ENCODE measurements at regions not wholly inside any gene's neighbourhood (a gene's known extent, or its start where the extent isn't known, plus 50 kb on each side); places are given as distances from the start of the nearest gene placed in this dataset.

DNA sequence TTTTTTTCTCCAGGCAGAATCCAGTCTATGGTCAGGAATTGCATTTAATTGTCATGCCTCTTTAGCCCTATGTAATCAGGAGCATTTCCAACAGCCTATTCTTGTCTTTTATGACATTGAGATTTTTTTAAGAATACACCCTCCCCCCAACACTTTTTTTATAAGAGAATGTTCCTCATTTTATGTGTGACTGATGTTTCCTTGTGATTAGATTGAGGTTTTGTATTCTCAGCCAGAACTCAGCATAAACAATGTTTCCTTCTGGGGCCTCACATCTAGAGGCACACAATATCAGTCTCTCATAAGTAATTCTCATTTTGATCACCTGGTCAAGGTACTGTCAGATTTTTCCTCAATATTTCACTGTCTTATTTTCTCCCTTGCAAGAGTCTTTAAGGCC is 193.4 kb upstream of the PDE1C start:
- DNase-seq = no peak

DNA sequence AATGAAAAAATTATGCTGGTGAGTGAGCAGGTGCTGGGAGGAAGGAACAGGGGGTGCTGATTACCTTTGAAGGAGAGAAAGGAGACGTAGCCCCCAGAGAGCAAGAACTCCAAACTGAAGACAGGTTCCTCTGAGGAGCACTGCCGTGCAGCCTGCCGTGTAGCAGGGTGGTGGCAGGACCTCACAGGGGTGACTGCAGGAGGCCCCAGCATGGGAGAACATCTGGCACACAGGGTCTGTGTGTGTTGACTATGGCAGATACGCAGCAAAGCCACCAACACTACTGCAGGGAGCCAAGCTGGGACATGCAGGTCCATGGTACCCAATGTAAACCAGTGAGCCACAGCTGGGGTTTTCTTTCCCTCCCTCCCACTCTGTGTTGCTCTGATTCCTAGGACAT is 192.1 kb upstream of the PDE1C start:
- no peak for DNase-seq

DNA sequence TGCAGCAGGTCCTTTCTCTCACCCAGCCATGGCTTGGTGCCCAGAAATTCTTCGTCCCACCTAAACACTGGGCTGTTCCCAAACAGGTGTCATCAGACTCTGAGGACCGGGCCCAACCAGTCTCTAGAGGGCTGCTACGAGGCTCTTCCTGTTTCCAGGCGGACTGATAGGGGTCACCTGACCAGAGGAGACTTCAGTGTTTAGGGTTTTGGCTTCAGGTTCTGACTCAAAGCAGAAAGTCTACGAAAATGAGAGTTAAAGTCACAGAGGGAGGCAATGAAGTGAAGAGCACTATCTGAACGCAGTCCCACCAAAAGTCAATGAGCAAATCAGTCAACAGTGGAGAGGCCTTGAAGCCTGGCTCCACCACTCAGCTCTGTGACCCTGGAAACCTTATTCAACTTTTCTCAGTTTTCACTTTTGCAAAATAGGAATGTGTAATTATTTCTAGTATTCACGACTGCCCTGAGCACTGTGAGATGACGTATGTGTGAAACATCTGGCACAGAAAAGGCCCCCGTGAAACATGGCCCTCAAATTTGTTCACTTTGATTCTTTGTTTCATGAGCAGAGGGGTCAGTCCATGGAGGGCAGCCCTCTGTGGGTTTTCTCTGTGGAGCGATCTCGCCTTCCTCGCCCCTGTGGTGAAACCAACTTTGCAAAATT is 189.9 kb upstream of the PDE1C start:
- DNase-seq = no peak

DNA sequence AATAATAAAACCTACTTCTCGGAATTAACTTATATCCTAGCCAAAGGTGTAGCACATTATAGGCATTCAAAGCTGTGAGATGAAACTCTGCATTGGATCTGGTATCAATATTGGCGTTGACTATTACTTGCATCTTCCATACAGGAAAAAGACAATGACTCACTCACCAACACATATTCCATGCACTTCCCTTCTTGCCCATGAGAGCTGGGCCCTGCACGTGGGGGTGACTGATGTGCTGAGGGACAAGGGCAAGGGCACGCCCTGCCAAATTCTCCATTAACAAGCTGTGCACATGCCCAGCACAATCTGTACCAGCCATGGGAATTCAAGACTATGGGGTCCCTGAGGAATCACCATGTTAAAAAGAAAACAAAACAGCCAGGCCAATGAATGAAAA is 188.1 kb upstream of the PDE1C start:
- no peak for DNase-seq

DNA sequence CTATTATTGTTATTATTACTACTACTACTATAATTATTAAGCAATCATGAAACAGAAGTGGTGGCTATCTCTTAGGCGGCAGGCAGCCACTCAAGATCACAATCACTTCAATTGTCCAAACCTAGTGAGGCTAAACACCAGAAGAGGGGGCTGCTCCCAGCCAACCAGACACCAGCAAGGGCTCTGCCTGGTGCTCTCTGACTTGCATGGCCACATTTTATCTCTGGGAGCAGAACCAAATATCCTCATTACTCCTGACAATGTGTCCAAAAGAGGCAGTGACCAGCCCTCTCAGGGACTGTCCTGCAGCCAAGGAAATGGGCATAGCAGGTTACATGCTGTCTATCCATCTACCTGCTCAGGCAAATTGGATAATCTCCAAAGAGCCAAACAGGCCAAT is 187.4 kb upstream of the PDE1C start:
- no peak for DNase-seq

- DNase-seq = no peak
Measured at GRCh38 chr7:32256811-32257210, 186.6 kb upstream of the PDE1C start.

- DNase-seq = no peak
Measured at GRCh38 chr7:32256376-32256775, 186.2 kb upstream of the PDE1C start.

DNA sequence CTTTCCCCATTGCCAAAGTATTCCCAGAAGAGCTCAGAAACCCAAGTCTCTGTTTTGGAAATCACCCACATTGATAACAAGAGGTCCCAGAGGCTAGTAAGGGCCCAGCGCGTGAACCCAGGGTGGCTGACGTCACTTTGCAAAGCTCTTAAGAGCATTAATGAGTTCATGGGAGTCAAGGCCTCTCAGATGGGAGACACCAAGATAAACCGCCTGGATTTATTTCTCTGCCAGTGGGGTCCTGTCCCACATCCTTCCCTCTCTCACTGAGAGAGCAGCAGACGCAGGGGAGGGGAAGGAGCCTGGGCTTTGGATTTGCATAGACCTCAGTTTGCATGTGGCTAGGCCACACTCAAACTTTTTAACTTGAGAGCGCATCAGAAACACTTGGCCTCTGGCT is 184.8 kb upstream of the PDE1C start:
- no peak for DNase-seq

DNA sequence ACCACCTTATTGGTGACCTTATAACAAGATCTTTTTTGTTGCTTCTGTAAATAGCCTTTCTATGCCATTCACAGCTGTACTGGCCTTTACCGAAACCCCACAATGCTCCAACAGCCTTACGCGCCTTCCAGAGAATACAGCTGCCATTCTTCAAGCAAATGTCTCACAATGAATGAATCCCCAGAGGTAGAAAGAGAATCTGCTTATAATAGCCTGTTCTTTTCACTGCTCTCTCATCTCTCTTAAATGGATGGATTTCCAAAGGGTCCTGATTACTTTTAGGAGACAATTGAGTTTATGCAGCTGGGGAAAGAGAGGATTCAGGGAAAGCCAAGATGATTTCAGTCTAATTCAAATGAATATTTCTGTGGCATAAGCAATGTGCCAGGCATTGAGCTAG is 183.1 kb upstream of the PDE1C start:
- DNase-seq = no peak

DNA sequence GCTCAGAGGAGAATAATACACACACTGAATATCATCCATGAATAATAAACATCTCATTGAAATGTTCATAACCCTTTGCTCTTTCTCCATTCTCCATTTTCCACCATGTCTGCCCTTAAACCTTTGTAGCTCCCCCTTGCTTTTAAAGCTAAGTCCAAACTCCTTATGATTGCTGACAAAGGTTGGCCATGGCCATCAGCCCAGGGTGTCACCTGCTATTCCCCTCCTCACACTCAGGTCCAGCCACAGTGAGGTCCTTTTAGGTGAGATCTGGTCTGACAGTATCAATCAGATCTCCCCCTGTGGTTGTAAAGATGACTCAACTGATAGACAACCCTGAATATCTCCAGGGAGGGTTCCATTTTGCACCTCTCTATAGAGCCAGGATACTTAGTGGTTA is 181.5 kb upstream of the PDE1C start:
- no peak for DNase-seq

- DNase-seq = no peak
Measured at GRCh38 chr7:32250471-32251260, 180.5 kb upstream of the PDE1C start.

DNA sequence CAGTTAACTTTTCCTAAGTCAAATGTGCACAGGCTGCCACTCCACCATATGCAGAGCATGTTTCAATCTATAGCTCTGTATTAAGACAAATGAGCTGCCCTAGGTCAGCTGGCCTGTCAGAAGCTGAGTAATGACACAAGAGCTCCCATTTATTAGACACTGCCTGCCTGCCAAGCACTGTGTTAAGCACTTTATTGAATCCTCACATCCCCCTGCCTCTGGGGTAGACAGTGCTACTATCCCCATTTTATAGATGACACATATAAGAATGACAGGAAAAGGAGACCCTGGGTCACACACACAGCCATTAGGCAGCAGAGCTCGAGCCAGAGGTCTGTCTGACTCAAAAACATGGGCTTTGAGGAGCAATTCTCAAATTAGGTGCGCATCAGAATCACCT is 179.8 kb upstream of the PDE1C start:
- no peak for DNase-seq

GRCh38 chr7:32248522-32248921 is 178.3 kb upstream of the PDE1C start:
- DNase-seq = no peak

DNA sequence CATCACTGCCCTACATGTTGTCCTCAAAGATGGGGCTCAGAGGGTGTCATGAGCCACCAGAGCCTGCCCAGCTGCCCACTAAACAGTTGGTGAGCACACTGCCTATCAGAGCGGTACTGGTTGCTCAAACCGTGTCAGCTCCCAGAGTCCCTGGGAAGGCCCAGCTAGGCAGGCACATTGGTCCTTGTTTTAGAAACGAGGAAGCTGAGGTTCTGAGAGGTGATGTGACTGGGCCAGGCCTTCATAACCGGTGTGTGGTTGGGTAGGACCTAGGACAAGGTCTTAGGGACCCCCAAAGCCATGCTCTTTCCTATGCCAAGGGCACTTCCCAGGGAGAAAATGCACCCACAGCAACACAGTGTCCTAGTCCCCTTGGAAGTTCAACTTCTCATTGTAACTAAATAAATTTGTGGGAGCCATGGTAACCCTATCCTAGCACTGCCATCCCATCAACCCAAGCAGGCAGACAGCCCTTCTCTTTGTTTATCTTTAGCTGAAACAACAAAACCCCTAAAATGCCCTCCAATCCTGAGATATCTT is 174.7 kb upstream of the PDE1C start:
- no peak for DNase-seq

- no peak for DNase-seq
Measured at GRCh38 chr7:32243687-32244290, 173.6 kb upstream of the PDE1C start.

GRCh38 chr7:32242436-32242835 is 172.2 kb upstream of the PDE1C start:
- DNase-seq = no peak

DNA sequence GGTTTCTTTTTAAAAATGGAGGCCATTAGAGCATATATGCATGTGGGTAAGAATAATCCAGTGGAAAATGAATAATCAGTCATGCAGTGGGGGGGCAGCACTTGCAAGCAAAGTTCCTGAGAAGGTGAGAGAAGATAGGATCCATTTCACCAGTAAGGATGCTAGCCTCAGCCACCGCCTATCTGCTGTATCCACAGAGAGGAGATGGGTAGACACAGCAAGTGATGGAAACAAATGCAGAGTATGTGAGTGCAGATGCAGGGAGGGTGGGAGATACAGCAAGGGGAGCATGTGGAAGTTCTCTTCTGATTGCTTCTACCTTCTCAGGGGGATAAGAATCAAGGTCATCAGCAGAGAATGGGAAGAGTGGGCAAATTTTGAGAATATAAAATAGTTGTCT is 171.4 kb upstream of the PDE1C start:
- no peak for DNase-seq

GRCh38 chr7:32239764-32240163 is 169.6 kb upstream of the PDE1C start:
- DNase-seq = no peak

DNA sequence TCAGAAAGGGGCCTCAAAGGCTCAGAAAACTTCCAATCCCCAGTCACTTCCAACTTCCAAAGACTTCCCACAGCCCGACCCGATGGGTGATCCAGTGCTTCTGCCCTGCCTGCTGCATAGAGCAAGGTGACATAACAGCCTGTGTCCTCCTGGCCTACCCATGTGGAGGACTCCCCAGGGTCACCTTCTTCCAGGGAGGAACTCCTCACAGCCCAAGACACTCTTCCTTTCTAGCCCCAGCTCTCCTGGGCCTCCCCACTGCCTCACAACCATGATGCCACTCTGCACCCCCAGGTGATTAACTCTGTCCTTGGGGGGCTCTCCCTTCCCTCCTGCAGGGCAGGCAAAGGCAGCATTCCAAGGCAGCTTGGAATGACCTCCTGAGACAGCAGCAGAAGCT is 158.4 kb upstream of the PDE1C start:
- no peak for DNase-seq

- DNase-seq = no peak
Measured at GRCh38 chr7:32227746-32228145, 157.5 kb upstream of the PDE1C start.

- DNase-seq = no peak
Measured at GRCh38 chr7:32224276-32224675, 154.1 kb upstream of the PDE1C start.

- no peak for DNase-seq
Measured at GRCh38 chr7:32223721-32224120, 153.5 kb upstream of the PDE1C start.

DNA sequence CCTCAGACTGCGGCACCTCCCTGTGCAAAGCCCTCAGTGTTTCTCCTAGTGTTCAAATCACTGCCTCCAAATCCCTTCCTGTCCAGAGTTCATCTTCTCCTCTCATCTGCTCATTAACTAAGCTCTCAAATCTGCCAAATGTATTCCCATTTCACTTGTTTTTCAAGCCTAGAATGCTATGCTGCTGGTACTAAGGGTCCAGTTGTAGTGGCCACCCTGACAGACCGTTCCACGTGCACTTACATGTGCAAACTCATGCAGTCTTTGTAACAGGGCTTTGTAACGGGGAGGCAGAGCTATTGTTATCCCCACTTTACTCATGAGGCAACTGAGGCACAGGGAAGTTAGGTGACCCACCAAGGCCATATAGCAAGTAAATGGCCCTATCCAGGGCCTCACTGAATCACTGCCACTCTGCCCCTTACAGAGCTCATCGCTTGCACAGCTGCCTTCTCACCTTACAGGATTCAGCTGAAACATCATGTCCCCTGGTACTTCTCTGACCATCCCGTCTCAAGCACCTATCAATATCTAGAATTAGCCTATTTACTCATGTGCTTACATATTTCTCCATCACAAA is 153.0 kb upstream of the PDE1C start:
- DNase-seq = no peak

All from skin of body (tissue), 1 donor.